Panc1 (cell line): ENCODE measurements at regions not wholly inside any gene's neighbourhood (a gene's known extent, or its start where the extent isn't known, plus 50 kb on each side); places are given as distances from the start of the nearest gene placed in this dataset.
A peak's percentile ranks its signal among the peaks of the same experiment; 100 is the strongest.

ENCODE experiments used
- ATAC-seq: fragments of 200-7000 bp; cut with Tn5 transposase; 2 replicates; pipeline ENCODE4 v1.9.1; 2020; ENCODE audit warnings: mild to moderate bottlenecking, moderate library complexity
- BruUV-seq: library from RNA; stranded (reverse); fragments of 400-500 nt; replicated peaks from 2 replicates; lab custom pipeline; 2021; lab: Mats Ljungman, UMichigan
- CTCF ChIA-PET: fragments of 300-600 bp; sonication (Branson Sonifier 250); formaldehyde crosslinking; loops from one replicate; lab custom pipeline; 2022; ENCODE audit warnings: antibody characterized with exemption; lab: Charles Lee
- POLR2A ChIA-PET: fragments of 300-600 bp; sonication (Branson Sonifier 250); formaldehyde crosslinking; loops from one replicate; lab custom pipeline; 2022; ENCODE audit warnings: antibody characterized with exemption; lab: Charles Lee
- DNase-seq: peaks from one replicate; pipeline ENCODE4 v3.0.0-alpha.2; 2010; ENCODE audit warnings: low read depth, low spot score
- H3K27ac ChIP-seq: 2 replicates; pipeline ENCODE4 v1.5.1; 2011; ENCODE audit warnings: mild to moderate bottlenecking, low read length, inconsistent platforms
- H3K27me3 ChIP-seq: fragments of 200-500 bp; sonication (Bioruptor generic); 2 replicates; pipeline ENCODE4 v1.6.0; 2014; ENCODE audit warnings: low read length, inconsistent platforms; ENCODE audit not compliant: control insufficient read depth, insufficient read depth
- H3K36me3 ChIP-seq: fragments of 200-500 bp; sonication (Bioruptor generic); 2 replicates; pipeline ENCODE4 v1.5.1; 2014; ENCODE audit warnings: inconsistent platforms, mild to moderate bottlenecking, low read length, moderate library complexity; ENCODE audit not compliant: control insufficient read depth, insufficient read depth
- H3K4me1 ChIP-seq: 2 replicates; pipeline ENCODE4 v1.5.1; 2011; ENCODE audit warnings: inconsistent platforms, mild to moderate bottlenecking, low read length, moderate library complexity; ENCODE audit not compliant: control insufficient read depth, insufficient read depth
- H3K4me3 ChIP-seq, 2 experiments: 2 replicates each; pipeline ENCODE4 v1.5.1; 2011 to 2012; ENCODE audit warnings: low read depth in 2 of 2, low read length in 2 of 2, mild to moderate bottlenecking in 2 of 2, inconsistent platforms in 1 of 2, moderate library complexity in 1 of 2
- H3K9me3 ChIP-seq: fragments of 200-500 bp; sonication (Bioruptor generic); 2 replicates; pipeline ENCODE4 v1.5.1; 2014; ENCODE audit warnings: low read depth, mild to moderate bottlenecking, inconsistent platforms, low read length, moderate library complexity; ENCODE audit not compliant: control insufficient read depth, insufficient read depth
- POLR2AphosphoS5 ChIP-seq: IDR thresholded peaks from 2 replicates; pipeline ENCODE4 v1.6.1; 2012; ENCODE audit warnings: mild to moderate bottlenecking, low read depth, low read length, moderate library complexity
- SIN3A ChIP-seq: IDR thresholded peaks from 2 replicates; pipeline ENCODE4 v1.6.1; 2012; ENCODE audit warnings: low read depth, mild to moderate bottlenecking, low read length, moderate library complexity, borderline replicate concordance; ENCODE audit not compliant: insufficient read depth
- TCF7L2 ChIP-seq: IDR thresholded peaks from 2 replicates; pipeline ENCODE4 v1.6.1; 2011; ENCODE audit warnings: mild to moderate bottlenecking, low read depth, low read length, inconsistent platforms
- in situ Hi-C: cut with HindIII; loops from 2 replicates; pipeline ENCODE4 v1.10.0; 2016; ENCODE audit warnings: low sequenced_read_pairs, low pct_unique_long_range_greater_than_20kb
- intact Hi-C: fragments of 100-400 bp; cut with micrococcal nuclease; formaldehyde crosslinking; loops from one replicate; pipeline ENCODE4 v1.10.0; 2022; ENCODE audit not compliant: unreplicated experiment
- TF ChIP-seq, protein P1 (sequence below): fragments of 450-650 bp; IDR thresholded peaks from 2 replicates; pipeline ENCODE4 v1.5.1; 2017; ENCODE audit warnings: mild to moderate bottlenecking
- TF ChIP-seq, protein P2 (sequence below), 2 experiments: IDR thresholded peaks; 2 replicates each; pipeline ENCODE4 v1.6.1; 2011 to 2012; ENCODE audit warnings: low read depth in 2 of 2, control low read depth in 1 of 2, low read length in 1 of 2, mild to moderate bottlenecking in 1 of 2, moderate library complexity in 1 of 2; ENCODE audit not compliant: insufficient read depth in 1 of 2

DNA sequence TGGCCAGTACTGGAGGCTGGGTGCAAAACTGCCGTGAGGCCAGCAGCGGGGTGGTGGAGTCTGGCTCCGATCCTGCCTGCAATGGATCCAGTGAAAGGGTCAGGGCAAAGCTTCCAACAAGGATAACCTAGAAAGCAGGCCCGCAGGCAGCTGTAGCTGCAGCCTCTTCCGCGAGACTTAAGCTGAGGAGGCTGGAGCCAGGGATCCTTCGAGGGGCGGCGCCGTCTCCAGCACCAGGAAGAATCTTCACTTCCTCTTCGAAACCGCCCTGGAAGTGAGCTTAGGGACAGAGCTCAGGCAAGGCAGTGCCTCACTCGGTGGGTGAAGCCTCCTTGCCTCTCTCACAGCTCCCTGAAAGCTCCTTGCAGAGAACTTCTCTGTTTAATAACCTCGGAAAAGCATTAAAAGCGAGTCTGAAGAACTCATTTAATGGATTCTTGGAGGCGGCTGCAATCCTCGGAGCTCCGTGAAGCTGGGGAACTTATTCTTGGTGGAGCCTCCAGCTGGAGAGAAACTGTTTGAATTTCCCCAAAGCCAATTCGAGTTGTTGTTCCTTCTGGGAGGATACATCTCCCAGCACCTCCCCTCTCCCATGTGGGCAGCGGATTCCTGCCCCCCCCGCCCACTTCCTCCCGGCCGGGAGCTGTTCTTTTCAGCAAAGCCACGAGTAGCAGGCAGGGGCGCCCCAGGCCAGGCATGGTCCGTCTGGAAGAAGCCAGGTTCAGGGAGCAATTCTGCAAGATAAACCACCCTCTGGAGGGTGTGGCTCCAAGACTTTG is 169.9 kb downstream of the CTTN start:
- no peaks in the 10 kb centered on the region for H3K27me3 ChIP-seq
- H3K4me3 ChIP-seq = peak overlapping the region; percentile 46 to 81
- ChIA-PET POLR2A (no interaction called here), CTCF (interaction anchor here (0.7 to 1.5 kb wide), 4 partner anchors 12 to 63 kb away, joined by 3 to 4 read pairs (median 3); no protein-coding TSS in a partner anchor)
- in situ Hi-C loops (no loop called here), intact Hi-C loops (no loop called here)
- DNase-seq = no peak
- peaks cover 12% of the 10 kb centered on the region for H3K4me1 ChIP-seq
- H3K36me3 ChIP-seq = no peaks in the 10 kb centered on the region
- H3K9me3 ChIP-seq = no peaks in the 10 kb centered on the region
- peak overlapping the region; percentile 89 for H3K27ac ChIP-seq
- peak; percentile 88 for ATAC-seq
- BruUV-seq = no TSS peak
- TF ChIP-seq, protein P1, sequence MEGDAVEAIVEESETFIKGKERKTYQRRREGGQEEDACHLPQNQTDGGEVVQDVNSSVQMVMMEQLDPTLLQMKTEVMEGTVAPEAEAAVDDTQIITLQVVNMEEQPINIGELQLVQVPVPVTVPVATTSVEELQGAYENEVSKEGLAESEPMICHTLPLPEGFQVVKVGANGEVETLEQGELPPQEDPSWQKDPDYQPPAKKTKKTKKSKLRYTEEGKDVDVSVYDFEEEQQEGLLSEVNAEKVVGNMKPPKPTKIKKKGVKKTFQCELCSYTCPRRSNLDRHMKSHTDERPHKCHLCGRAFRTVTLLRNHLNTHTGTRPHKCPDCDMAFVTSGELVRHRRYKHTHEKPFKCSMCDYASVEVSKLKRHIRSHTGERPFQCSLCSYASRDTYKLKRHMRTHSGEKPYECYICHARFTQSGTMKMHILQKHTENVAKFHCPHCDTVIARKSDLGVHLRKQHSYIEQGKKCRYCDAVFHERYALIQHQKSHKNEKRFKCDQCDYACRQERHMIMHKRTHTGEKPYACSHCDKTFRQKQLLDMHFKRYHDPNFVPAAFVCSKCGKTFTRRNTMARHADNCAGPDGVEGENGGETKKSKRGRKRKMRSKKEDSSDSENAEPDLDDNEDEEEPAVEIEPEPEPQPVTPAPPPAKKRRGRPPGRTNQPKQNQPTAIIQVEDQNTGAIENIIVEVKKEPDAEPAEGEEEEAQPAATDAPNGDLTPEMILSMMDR = no peak
- TF ChIP-seq, protein P2, sequence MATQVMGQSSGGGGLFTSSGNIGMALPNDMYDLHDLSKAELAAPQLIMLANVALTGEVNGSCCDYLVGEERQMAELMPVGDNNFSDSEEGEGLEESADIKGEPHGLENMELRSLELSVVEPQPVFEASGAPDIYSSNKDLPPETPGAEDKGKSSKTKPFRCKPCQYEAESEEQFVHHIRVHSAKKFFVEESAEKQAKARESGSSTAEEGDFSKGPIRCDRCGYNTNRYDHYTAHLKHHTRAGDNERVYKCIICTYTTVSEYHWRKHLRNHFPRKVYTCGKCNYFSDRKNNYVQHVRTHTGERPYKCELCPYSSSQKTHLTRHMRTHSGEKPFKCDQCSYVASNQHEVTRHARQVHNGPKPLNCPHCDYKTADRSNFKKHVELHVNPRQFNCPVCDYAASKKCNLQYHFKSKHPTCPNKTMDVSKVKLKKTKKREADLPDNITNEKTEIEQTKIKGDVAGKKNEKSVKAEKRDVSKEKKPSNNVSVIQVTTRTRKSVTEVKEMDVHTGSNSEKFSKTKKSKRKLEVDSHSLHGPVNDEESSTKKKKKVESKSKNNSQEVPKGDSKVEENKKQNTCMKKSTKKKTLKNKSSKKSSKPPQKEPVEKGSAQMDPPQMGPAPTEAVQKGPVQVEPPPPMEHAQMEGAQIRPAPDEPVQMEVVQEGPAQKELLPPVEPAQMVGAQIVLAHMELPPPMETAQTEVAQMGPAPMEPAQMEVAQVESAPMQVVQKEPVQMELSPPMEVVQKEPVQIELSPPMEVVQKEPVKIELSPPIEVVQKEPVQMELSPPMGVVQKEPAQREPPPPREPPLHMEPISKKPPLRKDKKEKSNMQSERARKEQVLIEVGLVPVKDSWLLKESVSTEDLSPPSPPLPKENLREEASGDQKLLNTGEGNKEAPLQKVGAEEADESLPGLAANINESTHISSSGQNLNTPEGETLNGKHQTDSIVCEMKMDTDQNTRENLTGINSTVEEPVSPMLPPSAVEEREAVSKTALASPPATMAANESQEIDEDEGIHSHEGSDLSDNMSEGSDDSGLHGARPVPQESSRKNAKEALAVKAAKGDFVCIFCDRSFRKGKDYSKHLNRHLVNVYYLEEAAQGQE (IDR thresholded peaks at IDR 0.05; ENCODE audit: insufficient read depth in 1 of 2, low read depth in 2 of 2, low read length in 1 of 2) = 0 out of 4 replicates have a peak, but pooled peaks of 1 of the 2 experiments have one; percentile 61
- TF ChIP-seq TCF7L2 = no peak
- no peak for TF ChIP-seq SIN3A
- no peak for TF ChIP-seq POLR2AphosphoS5

DNA sequence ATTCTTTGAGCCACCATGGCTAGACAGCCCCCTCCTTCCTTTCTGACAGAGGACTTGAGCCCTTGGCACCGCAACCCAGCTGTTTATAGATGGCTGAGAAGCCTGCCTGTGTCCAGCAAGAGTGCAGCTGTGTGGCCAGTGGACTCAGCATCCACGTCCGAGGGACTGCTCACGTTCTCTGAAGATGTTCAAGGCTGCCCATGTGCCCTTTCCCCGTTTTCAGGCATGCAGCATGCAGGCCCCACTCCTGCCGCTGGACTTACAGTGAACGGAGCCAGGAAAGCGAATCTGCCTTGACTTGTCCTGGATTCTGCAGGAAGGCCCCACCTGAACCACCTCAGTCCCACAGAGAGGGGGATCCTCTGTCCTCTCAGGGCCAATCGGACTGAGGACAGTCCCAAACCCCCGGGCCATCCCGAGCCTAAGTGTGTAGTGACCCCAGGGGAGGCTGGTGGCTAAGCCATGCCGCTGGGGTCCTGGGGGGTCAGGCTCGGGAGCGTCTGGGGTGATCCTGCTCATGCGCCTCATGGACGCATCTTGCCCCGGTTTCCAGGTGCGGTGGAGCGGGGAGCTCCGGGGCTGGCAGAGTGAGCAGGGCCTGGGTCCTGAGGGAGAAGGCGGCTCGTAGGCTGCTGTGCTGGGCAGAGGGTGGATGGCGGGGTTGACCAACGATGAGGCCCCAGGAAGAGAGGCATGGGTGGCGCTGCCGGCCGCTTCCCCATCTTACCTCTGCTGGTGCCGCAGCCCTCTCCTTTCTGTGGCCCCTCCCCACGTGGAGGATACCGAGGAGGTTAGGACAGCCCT is 170.7 kb downstream of the CTTN start:
- H3K4me1 ChIP-seq = peaks cover 12% of the 10 kb centered on the region
- no peaks in the 10 kb centered on the region for H3K27me3 ChIP-seq
- no peak; the same call in 1 of the 2 replicates for ATAC-seq
- TF ChIP-seq, protein P2 (IDR thresholded peaks at IDR 0.05; ENCODE audit: insufficient read depth in 1 of 2, low read depth in 2 of 2, low read length in 1 of 2) = no peak
- TF ChIP-seq SIN3A (no peak), POLR2AphosphoS5 (no peak), TCF7L2 (no peak)
- TF ChIP-seq, protein P1 = no peak
- ChIA-PET POLR2A (no interaction called here), CTCF (interaction anchor here (0.7 to 1.5 kb wide), 4 partner anchors 13 to 62 kb away, joined by 3 to 4 read pairs (median 3); no protein-coding TSS in a partner anchor)
- in situ Hi-C loops = no loop called here
- peak overlapping the region; percentile 46 to 81; a peak in 3 of 4 replicates for H3K4me3 ChIP-seq
- no peak for DNase-seq
- H3K9me3 ChIP-seq = no peaks in the 10 kb centered on the region
- BruUV-seq = no TSS peak
- no peaks in the 10 kb centered on the region for H3K36me3 ChIP-seq
- H3K27ac ChIP-seq = peak overlapping the region; percentile 89; the same call in 1 of the 2 replicates
- intact Hi-C loops = no loop called here
